Breast epithelium (tissue), 3 donors: ENCODE measurements at regions not wholly inside any gene's neighbourhood (a gene's known extent, or its start where the extent isn't known, plus 50 kb on each side); places are given as distances from the start of the nearest gene placed in this dataset.

Source experiments
- POLR2A ChIP-seq: fragments of 450-650 bp; IDR thresholded peaks from one replicate; pipeline ENCODE4 v1.6.1; 2016; ENCODE audit warnings: antibody characterized with exemption, mild to moderate bottlenecking, moderate library complexity
- TF ChIP-seq, protein P1 (sequence below), 3 donors: fragments of 450-650 bp; IDR thresholded peaks; one replicate each; pipeline ENCODE4 v1.5.1; 2016 to 2017; ENCODE audit warnings: antibody characterized with exemption in 3 of 3, mild to moderate bottlenecking in 3 of 3, moderate library complexity in 3 of 3

DNA sequence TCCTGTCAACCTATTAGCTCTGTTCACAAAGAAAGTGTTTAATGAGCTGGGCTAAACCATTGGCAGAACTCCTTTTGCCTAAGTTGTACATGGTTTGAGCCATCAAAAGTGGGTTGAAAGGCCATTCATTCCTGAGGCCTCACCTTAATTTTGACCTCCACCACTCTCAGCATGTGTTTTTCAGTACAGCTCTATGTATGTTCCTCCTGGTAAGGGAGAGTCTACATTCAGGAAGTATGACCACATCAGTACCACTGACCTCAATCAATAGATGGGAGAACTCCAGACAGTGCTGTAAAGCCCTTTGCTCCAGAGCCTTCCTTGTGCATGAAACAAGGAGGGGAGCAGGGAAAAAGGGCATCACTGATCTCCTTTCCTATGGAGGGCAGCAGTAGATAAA is 87.8 kb upstream of the CARD18 start:
- TF ChIP-seq, protein P1, sequence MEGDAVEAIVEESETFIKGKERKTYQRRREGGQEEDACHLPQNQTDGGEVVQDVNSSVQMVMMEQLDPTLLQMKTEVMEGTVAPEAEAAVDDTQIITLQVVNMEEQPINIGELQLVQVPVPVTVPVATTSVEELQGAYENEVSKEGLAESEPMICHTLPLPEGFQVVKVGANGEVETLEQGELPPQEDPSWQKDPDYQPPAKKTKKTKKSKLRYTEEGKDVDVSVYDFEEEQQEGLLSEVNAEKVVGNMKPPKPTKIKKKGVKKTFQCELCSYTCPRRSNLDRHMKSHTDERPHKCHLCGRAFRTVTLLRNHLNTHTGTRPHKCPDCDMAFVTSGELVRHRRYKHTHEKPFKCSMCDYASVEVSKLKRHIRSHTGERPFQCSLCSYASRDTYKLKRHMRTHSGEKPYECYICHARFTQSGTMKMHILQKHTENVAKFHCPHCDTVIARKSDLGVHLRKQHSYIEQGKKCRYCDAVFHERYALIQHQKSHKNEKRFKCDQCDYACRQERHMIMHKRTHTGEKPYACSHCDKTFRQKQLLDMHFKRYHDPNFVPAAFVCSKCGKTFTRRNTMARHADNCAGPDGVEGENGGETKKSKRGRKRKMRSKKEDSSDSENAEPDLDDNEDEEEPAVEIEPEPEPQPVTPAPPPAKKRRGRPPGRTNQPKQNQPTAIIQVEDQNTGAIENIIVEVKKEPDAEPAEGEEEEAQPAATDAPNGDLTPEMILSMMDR (IDR thresholded peaks at IDR 0.05) = no peak
- no peak for TF ChIP-seq POLR2A
